RWPE1 (cell line): ENCODE measurements at regions not wholly inside any gene's neighbourhood (a gene's known extent, or its start where the extent isn't known, plus 50 kb on each side); places are given as distances from the start of the nearest gene placed in this dataset.

Experiments used
- CTCF ChIA-PET: fragments of 350-600 bp; sonication (Branson Sonifier 250); formaldehyde crosslinking; extraction: SDS; loops from one replicate; lab custom pipeline; 2021; lab: Yijun Ruan, JAX
- POLR2A ChIA-PET: fragments of 400-600 bp; formaldehyde crosslinking; extraction: SDS; loops from one replicate; lab custom pipeline; 2020; ENCODE audit warnings: antibody characterized with exemption; ENCODE audit not compliant: low non-redundant PET; lab: Yijun Ruan, JAX
- DNase-seq: peaks from one replicate; pipeline ENCODE4 v3.0.0; 2012; ENCODE audit warnings: low spot score
- H3K27ac ChIP-seq: fragments of 450-650 bp; 2 replicates; pipeline ENCODE4 v1.5.1; 2017
- CTCF ChIP-seq: fragments of 450-650 bp; conservative IDR thresholded peaks from 2 replicates; pipeline ENCODE4 v1.5.1; 2017; ENCODE audit warnings: low read depth, mild to moderate bottlenecking

- POLR2A ChIA-PET: interaction anchor here (0.6 kb wide), 1 partner anchor 791 kb away, joined by 3 read pairs; no protein-coding TSS in a partner anchor
Measured at GRCh38 chr20:10795286-10796026, 121.7 kb upstream of the JAG1 start.

GRCh38 chr20:10798811-10799210 is 125.0 kb upstream of the JAG1 start:
- peak overlapping the region; percentile 56; the same call in 1 of the 2 replicates for H3K27ac ChIP-seq
- POLR2A ChIA-PET: no interaction called here
- no peak for TF ChIP-seq CTCF
- DNase-seq: peak; percentile 89
- CTCF ChIA-PET: interaction anchor here (0.6 kb wide), 1 partner anchor 795 kb away, joined by 3 read pairs; no protein-coding TSS in a partner anchor

More at GRCh38 chr20:10795286-10796026, 121.7 kb upstream of the JAG1 start:
- TF ChIP-seq CTCF: no peak
- DNase-seq: no peak
- CTCF ChIA-PET: interaction anchor here (0.7 kb wide), 1 partner anchor 18 kb away, joined by 3 read pairs; no protein-coding TSS in a partner anchor
- no peak overlapping the region for H3K27ac ChIP-seq

GRCh38 chr20:10799735-10800134 is 125.9 kb upstream of the JAG1 start:
- no peak overlapping the region for H3K27ac ChIP-seq
- DNase-seq: no peak
- POLR2A ChIA-PET: no interaction called here
- TF ChIP-seq CTCF: no peak
- CTCF ChIA-PET: interaction anchor here (0.6 kb wide), 1 partner anchor 1340 kb away, joined by 6 read pairs; no protein-coding TSS in a partner anchor

GRCh38 chr20:10800288-10800687 is 126.5 kb upstream of the JAG1 start:
- no peak for TF ChIP-seq CTCF
- no peak overlapping the region for H3K27ac ChIP-seq
- POLR2A ChIA-PET: no interaction called here
- no peak for DNase-seq
- CTCF ChIA-PET: no interaction called here

- CTCF ChIA-PET: interaction anchor here (0.6 kb wide), 1 partner anchor 322 kb away, joined by 4 read pairs; no protein-coding TSS in a partner anchor
- POLR2A ChIA-PET: no interaction called here
- no peak for DNase-seq
- H3K27ac ChIP-seq: no peak overlapping the region
- TF ChIP-seq CTCF: no peak
Measured at GRCh38 chr20:10802236-10802635, 128.4 kb upstream of the JAG1 start.

GRCh38 chr20:10805764-10806163 is 132.0 kb upstream of the JAG1 start:
- DNase-seq: no peak
- CTCF ChIA-PET: interaction anchor here (1.0 kb wide), 1 partner anchor 84 kb away, joined by 5 read pairs; no protein-coding TSS in a partner anchor
- no peak for TF ChIP-seq CTCF
- no peak overlapping the region for H3K27ac ChIP-seq
- POLR2A ChIA-PET: no interaction called here
